Fibroblast of lung (primary cell): ENCODE measurements at regions not wholly inside any gene's neighbourhood (a gene's known extent, or its start where the extent isn't known, plus 50 kb on each side); places are given as distances from the start of the nearest gene placed in this dataset.

ENCODE experiments used
- DNase-seq, 2 donors: peaks; one replicate each; pipeline versions ENCODE4 v3.0.0 to v3.0.0-alpha.2; 2010; ENCODE audit warnings: low read depth in 2 of 2
- H2AFZ ChIP-seq: 2 replicates; pipeline ENCODE4 v1.5.1; 2012; ENCODE audit warnings: low read length, control low read depth, inconsistent platforms
- H3K27ac ChIP-seq: 2 replicates; pipeline ENCODE4 v1.5.1; 2011; ENCODE audit warnings: low read length, control low read depth; ENCODE audit not compliant: insufficient read depth
- H3K27me3 ChIP-seq: 2 replicates; pipeline ENCODE4 v1.5.1; 2011; ENCODE audit warnings: mild to moderate bottlenecking, low read length; ENCODE audit not compliant: control insufficient read depth, insufficient read depth
- H3K36me3 ChIP-seq: 2 replicates; pipeline ENCODE4 v1.5.1; 2011; ENCODE audit warnings: low read length; ENCODE audit not compliant: control insufficient read depth, insufficient read depth
- H3K4me1 ChIP-seq: 2 replicates; pipeline ENCODE4 v1.5.1; 2011; ENCODE audit warnings: low read length; ENCODE audit not compliant: control insufficient read depth, insufficient read depth; ENCODE audit errors: extremely low read depth
- H3K4me2 ChIP-seq: 2 replicates; pipeline ENCODE4 v1.5.1; 2011; ENCODE audit warnings: low read length, control low read depth; ENCODE audit not compliant: insufficient read depth; ENCODE audit errors: extremely low read depth
- H3K4me3 ChIP-seq, 4 experiments: fragments of 200-600 bp in 1 of 4; sonication (generic) in 1 of 4; replicated peaks in 1 of 4; 2 replicates each; pipeline ENCODE4 v1.5.1; 2011 to 2016; ENCODE audit warnings: low read length in 4 of 4, low read depth in 3 of 4, mild to moderate bottlenecking in 3 of 4, control low read depth in 2 of 4, inconsistent platforms in 1 of 4, mixed read lengths in 1 of 4; ENCODE audit not compliant: insufficient read depth in 1 of 4; ENCODE audit errors: control extremely low read depth in 1 of 4
- H3K79me2 ChIP-seq: 2 replicates; pipeline ENCODE4 v1.5.1; 2012; ENCODE audit warnings: mild to moderate bottlenecking, low read length, inconsistent platforms; ENCODE audit not compliant: control insufficient read depth, insufficient read depth
- H3K9ac ChIP-seq: 2 replicates; pipeline ENCODE4 v1.5.1; 2011; ENCODE audit warnings: mild to moderate bottlenecking, low read length, control low read depth; ENCODE audit not compliant: insufficient read depth
- H3K9me3 ChIP-seq: 2 replicates; pipeline ENCODE4 v1.5.1; 2012; ENCODE audit warnings: low read depth, low read length; ENCODE audit not compliant: control insufficient read depth, insufficient read depth
- H4K20me1 ChIP-seq: 2 replicates; pipeline ENCODE4 v1.5.1; 2011; ENCODE audit warnings: low read length; ENCODE audit not compliant: control insufficient read depth, insufficient read depth; ENCODE audit errors: extremely low read depth
- CTCF ChIP-seq, 2 donors: IDR thresholded peaks in 1 of 2; conservative IDR thresholded peaks in 1 of 2; 1 replicate in 1 of 2; 2 replicates in 1 of 2; pipeline ENCODE4 v1.5.1; 2011 to 2012; ENCODE audit warnings: low read length in 2 of 2, control low read depth in 1 of 2, inconsistent platforms in 1 of 2, low read depth in 1 of 2, mild to moderate bottlenecking in 1 of 2
- EZH2 ChIP-seq: IDR thresholded peaks from 2 replicates; pipeline ENCODE4 v1.5.1; 2012; ENCODE audit warnings: low read length, control low read depth, mild to moderate bottlenecking; ENCODE audit errors: missing control alignments

- H3K9me3 ChIP-seq: no peaks in the 10 kb centered on the region
- H2AFZ ChIP-seq: no peak overlapping the region
- H4K20me1 ChIP-seq: no peaks in the 10 kb centered on the region
- no peak for DNase-seq
- TF ChIP-seq CTCF (conservative IDR thresholded peaks at IDR 0.05 in 1 of 2, IDR thresholded peaks at IDR 0.05 in 1 of 2; ENCODE audit: low read depth in 1 of 2, low read length in 2 of 2): no peak
- TF ChIP-seq EZH2: no peak
- H3K9ac ChIP-seq: no peak overlapping the region
- no peak overlapping the region for H3K4me2 ChIP-seq
- H3K36me3 ChIP-seq: no peaks in the 10 kb centered on the region
- no peaks in the 10 kb centered on the region for H3K4me1 ChIP-seq
- no peaks in the 10 kb centered on the region for H3K79me2 ChIP-seq
- H3K27ac ChIP-seq: no peak overlapping the region
- no peak overlapping the region for H3K4me3 ChIP-seq
- H3K27me3 ChIP-seq: no peaks in the 10 kb centered on the region
Measured at GRCh38 chr2:10514273-10514672, 66.1 kb upstream of the ODC1 start.

GRCh38 chr2:10513201-10513600, 65.1 kb upstream of the ODC1 start:
- Histone ChIP-seq H3K9me3 (no peaks in the 10 kb centered on the region), H3K27me3 (peaks cover 3% of the 10 kb centered on the region), H3K4me1 (no peaks in the 10 kb centered on the region), H3K4me3 (no peak overlapping the region), H3K4me2 (no peak overlapping the region), H3K27ac (no peak overlapping the region), H3K36me3 (no peaks in the 10 kb centered on the region), H3K79me2 (no peaks in the 10 kb centered on the region), H4K20me1 (no peaks in the 10 kb centered on the region), H3K9ac (no peak overlapping the region), H2AFZ (no peak overlapping the region)
- no peak for DNase-seq
- no peak for TF ChIP-seq EZH2
- TF ChIP-seq CTCF (conservative IDR thresholded peaks at IDR 0.05 in 1 of 2, IDR thresholded peaks at IDR 0.05 in 1 of 2; ENCODE audit: low read depth in 1 of 2, low read length in 2 of 2): no peak

- no peak overlapping the region for H3K27ac ChIP-seq
- peaks cover 9% of the 10 kb centered on the region for H3K27me3 ChIP-seq
- H3K4me1 ChIP-seq: no peaks in the 10 kb centered on the region
- H4K20me1 ChIP-seq: no peaks in the 10 kb centered on the region
- H3K4me2 ChIP-seq: no peak overlapping the region
- no peak for TF ChIP-seq EZH2
- no peak overlapping the region for H3K4me3 ChIP-seq
- no peaks in the 10 kb centered on the region for H3K79me2 ChIP-seq
- no peak overlapping the region for H2AFZ ChIP-seq
- no peaks in the 10 kb centered on the region for H3K9me3 ChIP-seq
- no peaks in the 10 kb centered on the region for H3K36me3 ChIP-seq
- DNase-seq: no peak
- no peak overlapping the region for H3K9ac ChIP-seq
Measured at GRCh38 chr2:10508038-10508437, 59.9 kb upstream of the ODC1 start.
